GM21528 (cell line): ENCODE measurements at regions not wholly inside any gene's neighbourhood (a gene's known extent, or its start where the extent isn't known, plus 50 kb on each side); places are given as distances from the start of the nearest gene placed in this dataset.
"Not testable (repeated sequence)": the region's sequence is repeated elsewhere in the genome, so short reads cannot be mapped to it uniquely, and the experiment has no call there.

Experiments used
- ATAC-seq: cut with Tn5 transposase; IDR thresholded peaks from one replicate; pipeline ENCODE4 v1.9.1; 2021; ENCODE audit warnings: mild to moderate bottlenecking, moderate library complexity; ENCODE audit not compliant: unreplicated experiment, low FRiP score

- ATAC-seq: no peak
Measured at GRCh38 chr1:96220651-96221050, 500.9 kb upstream of the PTBP2 start.

DNA sequence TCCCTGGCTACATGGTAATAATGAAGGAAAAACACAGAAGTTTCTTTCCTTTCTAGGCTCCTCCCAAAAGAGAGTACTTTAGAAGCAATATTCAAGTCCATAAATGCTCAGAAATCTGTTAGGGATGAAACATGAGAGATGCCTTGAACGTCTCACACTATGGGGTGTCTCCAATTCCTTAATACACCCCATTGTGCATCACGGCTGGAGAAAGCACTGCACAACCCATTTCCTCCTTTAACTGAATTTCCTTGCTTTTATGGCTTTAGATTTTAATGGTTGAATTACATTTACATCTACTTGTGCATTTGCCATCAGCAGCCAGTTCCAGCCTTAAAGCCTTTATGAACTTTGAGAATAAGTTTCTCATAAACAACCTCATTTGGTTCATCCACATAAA lies 498.9 kb upstream of the PTBP2 start:
- no peak for ATAC-seq

DNA sequence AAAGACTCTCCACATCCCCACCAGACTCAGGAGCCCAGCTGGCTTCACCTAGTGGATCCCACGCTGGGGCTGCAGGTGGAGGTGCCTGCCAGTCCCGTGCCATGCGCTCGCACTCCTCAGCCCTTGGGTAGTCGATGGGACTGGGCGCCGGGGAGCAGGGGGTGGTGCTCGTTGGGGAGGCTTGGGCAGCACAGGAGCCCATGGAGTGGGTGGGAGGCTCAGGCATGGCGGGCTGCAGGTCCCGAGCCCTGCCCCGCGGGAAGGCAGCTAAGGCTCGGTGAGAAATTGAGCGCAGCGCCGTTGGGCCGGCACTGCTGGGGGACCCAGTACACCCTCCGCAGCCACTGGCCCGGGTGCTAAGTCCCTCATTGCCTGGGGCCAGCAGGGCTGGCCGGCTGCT lies 497.4 kb upstream of the PTBP2 start:
- ATAC-seq: not testable (repeated sequence)

DNA sequence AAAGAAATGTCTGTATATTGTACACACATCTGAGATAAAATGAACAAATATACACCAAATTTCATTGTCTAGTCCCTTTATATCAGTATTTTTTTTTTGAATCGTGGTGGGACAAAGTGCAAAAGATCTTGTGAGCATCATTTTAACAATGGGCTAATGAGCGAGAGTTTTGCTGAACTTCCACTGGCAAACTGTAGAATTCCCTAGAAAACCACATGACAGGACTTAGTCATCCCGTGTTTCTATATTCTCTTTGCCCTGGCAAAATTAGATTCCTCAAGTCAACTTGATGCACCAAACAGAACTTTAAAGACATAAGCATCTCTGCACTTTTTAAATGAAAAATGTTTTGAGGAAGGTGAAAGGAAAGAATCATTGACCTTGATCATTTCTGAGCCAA lies 488.2 kb upstream of the PTBP2 start:
- no peak for ATAC-seq

DNA sequence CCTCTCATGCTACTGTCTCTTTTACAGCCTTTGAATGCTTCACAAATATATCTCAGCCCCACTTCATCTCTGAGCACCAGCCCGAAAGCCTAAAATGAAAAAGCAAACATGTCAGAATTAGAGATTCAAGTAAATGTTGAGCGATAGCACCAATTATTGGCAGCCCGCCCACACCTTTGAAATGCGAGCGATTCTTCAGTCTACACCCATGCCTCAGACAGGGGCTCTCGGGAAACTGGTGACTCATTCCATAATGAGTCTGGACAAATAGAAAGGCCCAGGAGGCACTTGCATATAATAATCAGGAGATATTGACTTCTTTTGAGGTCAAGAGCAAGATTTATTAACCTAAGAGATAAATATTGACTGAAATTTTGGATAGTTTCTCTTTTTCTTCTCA lies 487.3 kb upstream of the PTBP2 start:
- ATAC-seq: no peak

DNA sequence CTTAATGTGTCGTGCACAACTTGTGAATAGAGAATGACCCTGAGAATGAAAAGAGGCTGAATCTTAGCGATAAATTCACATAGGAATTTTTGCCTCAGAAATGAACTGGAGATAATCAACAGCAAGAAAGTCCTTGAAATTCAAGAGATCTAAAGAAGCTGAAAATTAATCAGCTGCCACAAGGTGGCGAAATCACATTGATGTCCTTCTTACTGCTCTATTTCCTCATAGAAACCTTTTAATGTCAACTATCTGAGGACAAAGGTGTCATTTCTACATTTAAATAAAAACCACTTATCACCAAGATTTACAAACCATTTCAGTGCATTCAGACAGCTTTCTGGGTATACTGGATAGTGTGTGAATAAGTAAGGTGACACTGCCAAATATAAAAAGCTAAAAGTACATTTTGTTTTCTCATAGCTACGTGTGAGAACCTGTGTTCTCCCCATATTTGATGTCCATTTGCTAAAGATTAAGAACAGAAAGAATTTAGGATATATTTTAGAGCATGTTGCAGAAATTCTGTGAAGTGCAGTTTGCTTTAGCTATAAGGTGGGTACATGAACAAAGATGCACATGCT lies 485.3 kb upstream of the PTBP2 start:
- no peak for ATAC-seq

DNA sequence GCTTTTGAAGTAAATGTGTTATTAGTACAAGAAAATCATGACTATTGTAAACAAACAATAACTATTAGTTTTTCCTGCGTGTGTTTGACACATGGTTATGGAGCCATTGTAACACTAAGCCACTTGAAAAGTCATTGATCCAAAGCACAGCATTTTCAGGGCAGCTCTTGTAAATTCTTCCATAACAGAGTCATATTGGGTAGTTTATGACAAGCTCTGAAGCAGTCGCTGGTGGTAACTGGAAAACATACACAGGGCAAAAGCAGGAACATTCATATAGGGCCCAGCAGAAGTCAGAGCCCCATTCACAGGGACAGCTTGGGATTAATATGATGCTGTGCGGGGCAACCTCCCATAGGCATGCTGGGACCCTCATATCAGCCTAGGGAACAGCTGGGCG lies 483.2 kb upstream of the PTBP2 start:
- no peak for ATAC-seq

- ATAC-seq: no peak
Measured at GRCh38 chr1:96240438-96240837, 481.1 kb upstream of the PTBP2 start.

- no peak for ATAC-seq
Measured at GRCh38 chr1:96253246-96254035, 468.1 kb upstream of the PTBP2 start.

DNA sequence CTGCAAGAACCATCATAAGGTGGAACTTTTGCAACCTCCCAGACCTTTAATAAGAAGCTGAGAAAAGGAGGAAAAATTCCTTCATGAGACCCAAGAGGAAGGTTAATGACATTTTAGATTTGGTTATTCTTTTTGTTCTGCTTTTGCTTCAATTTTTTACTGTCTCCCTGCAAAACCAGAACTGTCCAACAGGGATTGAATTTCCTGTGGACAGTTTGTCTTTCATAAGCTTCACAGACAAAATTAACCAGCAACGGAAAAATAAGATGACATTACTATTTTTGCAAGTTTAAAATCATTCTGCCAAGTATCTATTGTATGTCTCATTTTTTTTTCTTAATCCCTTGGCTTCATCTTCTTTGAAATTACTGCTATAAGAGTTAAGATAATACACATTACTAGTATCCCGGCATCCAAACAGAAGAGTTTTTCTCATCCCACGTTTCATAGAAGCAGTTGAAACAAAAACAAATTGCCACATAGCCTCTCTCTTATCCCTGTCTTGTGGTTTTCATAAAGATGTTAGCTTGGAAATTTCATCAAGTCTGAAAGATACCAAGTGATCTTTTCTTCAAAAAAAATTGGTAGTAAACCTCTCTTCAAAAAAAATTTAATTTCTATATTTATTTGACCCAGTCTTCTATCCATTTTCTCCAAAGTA lies 465.3 kb upstream of the PTBP2 start:
- no peak for ATAC-seq

- no peak for ATAC-seq
Measured at GRCh38 chr1:96259399-96259798, 462.2 kb upstream of the PTBP2 start.

DNA sequence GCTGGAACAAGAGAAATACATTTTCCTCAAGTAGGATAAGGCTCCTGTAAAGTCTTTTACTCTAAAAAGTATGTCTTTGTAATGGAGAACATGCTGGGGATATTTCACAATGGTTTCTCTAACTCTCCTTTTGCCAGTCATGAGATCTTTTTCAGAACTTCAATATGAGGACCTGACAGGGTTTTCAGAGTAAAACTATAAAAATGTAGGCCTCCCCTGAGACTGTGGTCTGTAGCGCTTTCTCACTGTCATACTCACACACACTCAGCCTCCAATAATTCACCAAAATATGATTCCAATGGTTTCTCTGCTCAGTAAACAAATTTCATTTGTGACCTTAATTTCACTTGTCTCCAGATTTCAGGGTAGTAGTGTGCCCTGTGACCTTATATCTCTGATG lies 440.1 kb upstream of the PTBP2 start:
- no peak for ATAC-seq

DNA sequence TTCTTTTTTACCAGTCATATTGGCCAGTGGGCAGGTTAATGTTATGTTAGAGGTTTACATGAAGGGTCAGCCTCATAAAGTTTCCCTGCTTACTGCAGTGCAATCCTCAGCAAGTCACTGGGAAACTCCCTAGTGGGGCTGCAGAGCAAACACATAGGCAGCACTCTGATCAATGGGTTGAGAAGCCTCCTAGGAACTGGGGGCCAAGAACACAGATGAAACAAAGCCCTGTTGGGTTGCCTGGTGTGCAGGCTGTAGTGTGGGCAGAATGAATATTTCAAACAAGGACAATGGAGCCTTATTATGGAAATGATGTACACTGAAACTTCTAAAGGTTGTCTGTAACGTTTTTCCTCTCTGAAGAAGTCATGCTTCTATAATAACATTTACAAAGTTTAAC lies 431.6 kb upstream of the PTBP2 start:
- no peak for ATAC-seq

DNA sequence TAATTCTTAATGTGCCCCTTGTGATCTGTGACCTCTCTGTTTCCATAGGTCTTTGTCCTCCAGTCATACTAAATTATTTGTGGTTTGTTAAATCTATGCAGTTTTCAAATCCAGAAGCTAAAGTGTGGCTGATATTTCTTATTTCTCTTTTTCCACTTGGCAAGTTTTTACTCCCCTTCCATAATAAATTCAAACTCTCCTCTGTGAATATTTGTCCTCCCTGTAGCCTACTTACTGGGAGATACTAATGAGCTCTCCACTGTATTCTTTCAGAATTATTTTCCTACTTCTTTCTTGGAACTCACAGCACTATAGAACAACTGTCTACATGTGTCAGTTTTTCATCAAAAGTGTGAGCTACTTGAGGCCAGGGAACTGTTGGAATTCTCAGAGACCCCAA lies 430.8 kb upstream of the PTBP2 start:
- no peak for ATAC-seq

- ATAC-seq: no peak
Measured at GRCh38 chr1:96291468-96291867, 430.1 kb upstream of the PTBP2 start.

- no peak for ATAC-seq
Measured at GRCh38 chr1:96292141-96292540, 429.4 kb upstream of the PTBP2 start.

- ATAC-seq: no peak
Measured at GRCh38 chr1:96296991-96297390, 424.6 kb upstream of the PTBP2 start.

DNA sequence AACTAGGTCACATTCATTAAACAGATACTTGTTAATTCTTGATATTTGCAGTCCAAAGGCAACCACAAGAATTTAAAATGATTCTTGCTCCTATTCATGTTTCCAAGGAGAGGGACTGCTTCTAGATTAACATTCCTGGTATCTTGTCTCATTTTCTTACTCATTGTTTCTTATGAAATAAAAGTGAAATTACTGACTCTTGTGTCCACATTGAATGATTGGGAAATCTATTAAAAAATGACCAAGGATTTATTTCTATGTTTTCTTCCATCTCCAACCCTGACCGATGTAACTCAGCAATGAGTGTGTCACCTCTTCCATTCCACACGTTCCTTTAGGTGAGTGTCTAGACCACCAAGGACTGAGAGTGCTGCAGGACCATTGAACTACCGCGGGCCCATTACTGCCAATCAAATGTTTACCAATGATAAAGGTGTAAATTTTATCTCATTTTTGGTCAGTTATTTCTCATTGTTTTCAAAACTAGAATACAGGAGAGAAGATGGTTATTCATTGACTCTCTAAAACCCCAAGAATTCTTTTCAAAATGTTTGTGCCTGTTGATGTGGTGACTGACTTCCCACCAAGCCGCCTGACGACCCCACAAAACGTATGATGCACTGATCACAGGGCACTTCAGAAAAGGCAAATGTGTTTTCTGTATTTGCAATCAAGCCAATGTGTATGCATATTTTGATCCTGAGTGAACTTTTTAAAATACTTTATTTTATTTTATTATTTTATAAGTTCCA lies 414.6 kb upstream of the PTBP2 start:
- no peak for ATAC-seq

- no peak for ATAC-seq
Measured at GRCh38 chr1:96308314-96308713, 413.3 kb upstream of the PTBP2 start.

GRCh38 chr1:96309783-96310182 lies 411.8 kb upstream of the PTBP2 start:
- ATAC-seq: no peak

DNA sequence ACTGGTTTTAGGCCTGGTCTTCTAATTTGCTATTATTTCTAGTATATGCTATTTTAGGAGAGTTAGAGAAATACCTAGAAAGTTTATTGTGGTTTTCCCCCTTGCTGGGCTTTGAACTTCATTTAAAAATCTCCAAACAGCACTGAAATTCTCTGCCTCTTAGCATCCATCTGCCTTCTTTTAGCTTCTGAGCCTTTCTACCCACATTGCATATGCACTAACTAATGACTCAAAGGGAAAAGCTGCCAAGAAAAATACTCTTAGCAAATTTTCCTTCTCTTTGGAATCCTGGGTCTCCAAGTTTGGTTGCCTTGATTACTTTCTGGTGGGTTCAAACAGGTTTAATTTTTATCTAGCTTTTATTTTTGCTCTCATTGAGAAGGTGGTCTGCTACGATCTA lies 408.4 kb upstream of the PTBP2 start:
- ATAC-seq: no peak
